Motor neuron (in vitro differentiated cells): ENCODE measurements at regions not wholly inside any gene's neighbourhood (a gene's known extent, or its start where the extent isn't known, plus 50 kb on each side); places are given as distances from the start of the nearest gene placed in this dataset.

Experiments
- ATAC-seq, 8 experiments: fragments of 200-7000 bp; cut with Tn5 transposase; replicated peaks in 6 of 8; 2 replicates each; pipeline ENCODE4 v1.8.0; 2021; ENCODE audit warnings: mild to moderate bottlenecking in 8 of 8, moderate library complexity in 8 of 8
- H3K27ac ChIP-seq, 2 donors: fragments of 250-450 bp; sonication (Bioruptor Pico); 2 replicates each; pipeline ENCODE4 v1.9.0; 2021; ENCODE audit warnings: antibody characterized with exemption in 2 of 2, mild to moderate bottlenecking in 2 of 2, moderate library complexity in 1 of 2
- H3K4me1 ChIP-seq, 2 donors: fragments of 250-450 bp; sonication (Bioruptor Pico); replicated peaks in 1 of 2; 2 replicates each; pipeline ENCODE4 v1.6.1; 2021; ENCODE audit warnings: antibody characterized with exemption in 2 of 2, mild to moderate bottlenecking in 2 of 2, moderate library complexity in 1 of 2
- H3K4me3 ChIP-seq, 5 donors: fragments of 250-450 bp; sonication (Bioruptor Pico); 2 replicates each; pipeline ENCODE4 v1.9.0; 2021; ENCODE audit warnings: antibody characterized with exemption in 5 of 5, mild to moderate bottlenecking in 5 of 5, moderate library complexity in 4 of 5
- WGBS, 10 experiments: fragments of 450-650 bp; shearing (Covaris generic); methylation state at CpG; one replicate each; pipeline ENCODE4 v1.0.0; 2022; 5-methylcytosine and 5-hydroxymethylcytosine counted together
- in situ Hi-C, 9 experiments: fragments of 400-800 bp; cut with MboI; loops; one replicate each; pipeline ENCODE4 v1.15.0; 2021; ENCODE audit warnings: low sequenced_read_pairs in 9 of 9, low pct_unique_long_range_greater_than_20kb in 2 of 9; ENCODE audit not compliant: unreplicated experiment in 9 of 9

GRCh38 chr11:79600711-79601110, 159.9 kb upstream of the TENM4 start:
- H3K4me3 ChIP-seq = no peak overlapping the region
- peak in 1 of 8 experiments; percentile 56 for ATAC-seq
- no peak overlapping the region for H3K27ac ChIP-seq
- in situ Hi-C loops = no loop called here
- 0 to 86% (median 55%) methylated on average over 1 to 11 of the region's 12 CpGs; no CpG with 5 or more reads in 4 of the 10 experiments for WGBS, 10 experiments
- no peaks in the 10 kb centered on the region for H3K4me1 ChIP-seq

DNA sequence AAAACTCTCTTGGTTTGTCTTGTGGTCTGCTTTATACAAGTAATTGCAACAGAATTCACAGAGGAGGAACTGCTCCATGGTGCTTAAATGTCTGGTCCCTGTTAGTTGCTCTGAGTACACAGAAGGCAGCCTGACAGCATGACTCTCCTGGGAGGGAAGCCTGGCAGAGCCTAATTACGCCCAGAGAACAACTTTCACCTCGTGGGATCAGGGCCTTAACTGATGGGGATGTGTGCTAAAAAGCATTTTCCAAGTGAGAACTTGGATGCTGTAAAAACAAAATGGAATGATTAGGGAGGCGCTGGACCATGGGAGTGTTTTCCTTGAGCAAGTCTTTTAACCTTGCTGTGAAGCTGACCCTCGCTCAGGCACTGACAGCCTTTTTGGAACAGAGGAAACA, 154.0 kb upstream of the TENM4 start:
- Histone ChIP-seq H3K27ac (no peak overlapping the region), H3K4me1 (no peaks in the 10 kb centered on the region), H3K4me3 (no peak overlapping the region)
- in situ Hi-C loops = no loop called here
- WGBS, 10 experiments = 0 to 100% (median 40%) methylated on average over 1 to 4 of the region's 4 CpGs; no CpG with 5 or more reads in 2 of the 10 experiments
- ATAC-seq = no peak

DNA sequence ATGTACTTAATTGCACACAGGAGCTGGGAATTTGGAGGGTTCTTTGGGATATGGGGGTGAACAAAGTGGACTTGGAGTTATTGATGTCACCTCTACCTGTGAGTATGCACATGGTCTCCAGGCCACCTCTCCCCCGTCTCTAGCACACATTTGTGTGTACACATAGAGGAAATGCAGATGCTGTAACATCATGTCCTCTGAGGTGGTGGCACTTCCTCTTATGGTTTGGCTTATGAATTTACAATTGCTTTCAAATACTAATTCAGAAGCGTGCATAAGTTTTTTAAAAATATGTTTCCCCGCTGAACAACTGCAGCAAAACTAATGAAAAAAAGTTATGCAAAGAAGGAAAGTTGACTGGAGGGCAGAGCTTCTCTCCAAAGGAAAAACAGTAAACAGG, 152.0 kb upstream of the TENM4 start:
- Histone ChIP-seq H3K4me3 (no peak overlapping the region), H3K4me1 (no peaks in the 10 kb centered on the region), H3K27ac (no peak overlapping the region)
- no peak for ATAC-seq
- in situ Hi-C loops = no loop called here
- 0 to 100% (median 83%) methylated on average over 1 to 3 of the region's 3 CpGs; no CpG with 5 or more reads in 3 of the 10 experiments for WGBS, 10 experiments

DNA sequence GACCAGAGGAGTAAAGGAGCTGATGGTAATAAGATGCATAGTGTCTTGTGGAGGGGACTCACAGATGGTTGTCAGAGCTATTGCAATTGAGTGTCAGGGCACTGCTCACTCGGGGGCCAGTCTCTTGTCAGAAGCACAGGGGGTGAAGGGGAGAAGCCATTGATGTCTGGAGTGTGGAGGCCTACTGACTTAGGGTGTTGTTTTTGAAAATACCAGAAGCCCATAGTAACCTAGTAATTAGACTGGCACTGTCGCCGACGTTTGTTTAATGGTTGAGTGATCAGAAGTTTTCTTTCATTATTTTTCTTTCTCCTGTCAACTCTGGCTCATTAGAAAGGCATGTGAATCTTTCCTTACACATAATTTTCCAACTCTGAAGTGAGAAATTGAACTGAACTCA, 151.6 kb upstream of the TENM4 start:
- no peak overlapping the region for H3K27ac ChIP-seq
- H3K4me1 ChIP-seq = no peaks in the 10 kb centered on the region
- no peak overlapping the region for H3K4me3 ChIP-seq
- 0 to 60% (median 13%) methylated on average over 1 to 4 of the region's 4 CpGs; no CpG with 5 or more reads in 2 of the 10 experiments for WGBS, 10 experiments
- in situ Hi-C loops = no loop called here
- peak in 1 of 8 experiments; percentile 48 for ATAC-seq

DNA sequence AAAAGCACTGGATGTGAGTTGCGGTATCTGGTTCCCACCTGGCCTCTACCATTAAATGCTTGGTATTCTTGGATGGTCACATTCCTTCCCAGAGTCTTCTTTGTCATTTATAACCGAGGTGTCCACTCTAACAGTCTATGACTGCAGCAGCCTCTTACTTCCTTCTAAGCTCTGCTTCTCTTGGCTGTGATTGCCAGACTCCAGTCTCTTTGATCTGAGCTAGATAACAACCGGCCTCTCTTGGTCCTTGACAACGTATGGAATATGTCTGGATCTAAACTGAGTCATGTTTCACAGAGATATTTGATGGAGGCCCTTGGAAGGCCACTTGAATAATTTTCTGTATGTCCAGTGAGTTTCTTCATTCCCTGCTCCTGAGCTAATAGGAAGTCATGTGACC, 141.6 kb upstream of the TENM4 start:
- 13 to 90% (median 77%) methylated on average over 1 to 4 of the region's 4 CpGs; no CpG with 5 or more reads in 2 of the 10 experiments for WGBS, 10 experiments
- ATAC-seq = no peak
- in situ Hi-C loops = no loop called here
- no peaks in the 10 kb centered on the region for H3K4me1 ChIP-seq
- H3K4me3 ChIP-seq = no peak overlapping the region
- H3K27ac ChIP-seq = no peak overlapping the region

GRCh38 chr11:79579063-79579462, 138.2 kb upstream of the TENM4 start:
- in situ Hi-C loops = no loop called here
- 0 to 89% (median 0%) methylated on average over 2 of the region's 2 CpGs; no CpG with 5 or more reads in 3 of the 10 experiments for WGBS, 10 experiments
- H3K27ac ChIP-seq = no peak overlapping the region
- no peaks in the 10 kb centered on the region for H3K4me1 ChIP-seq
- no peak for ATAC-seq
- H3K4me3 ChIP-seq = no peak overlapping the region

GRCh38 chr11:79578116-79578515, 137.3 kb upstream of the TENM4 start:
- no peaks in the 10 kb centered on the region for H3K4me1 ChIP-seq
- in situ Hi-C loops = no loop called here
- H3K4me3 ChIP-seq = no peak overlapping the region
- H3K27ac ChIP-seq = no peak overlapping the region
- ATAC-seq = no peak
- WGBS, 10 experiments = 0 to 13% (median 0%) methylated on average over 1 to 4 of the region's 5 CpGs; no CpG with 5 or more reads in 7 of the 10 experiments

DNA sequence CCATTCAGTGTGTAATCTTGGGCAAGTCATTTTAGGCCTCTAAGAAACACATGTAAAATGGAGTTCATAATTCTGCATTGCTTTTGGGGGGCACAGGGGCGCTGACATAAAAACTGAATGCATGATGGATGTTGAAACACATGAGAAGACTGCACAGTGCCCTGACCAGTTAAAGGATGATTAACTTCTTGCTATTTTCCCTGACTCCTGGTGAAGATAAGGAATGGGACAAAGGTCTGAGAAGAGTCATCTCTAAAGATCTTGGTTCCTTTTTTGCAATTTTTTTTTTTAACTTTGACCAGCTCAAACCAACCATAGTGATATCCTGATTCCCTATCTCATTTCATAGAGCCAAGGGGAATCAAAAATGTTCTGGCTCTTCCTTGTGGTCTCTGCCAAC, 134.9 kb upstream of the TENM4 start:
- H3K4me1 ChIP-seq = no peaks in the 10 kb centered on the region
- no peak for ATAC-seq
- 0 to 100% (median 63%) methylated on average over 1 of the region's 1 CpG; no CpG with 5 or more reads in 2 of the 10 experiments for WGBS, 10 experiments
- H3K4me3 ChIP-seq = no peak overlapping the region
- no peak overlapping the region for H3K27ac ChIP-seq
- in situ Hi-C loops = no loop called here

DNA sequence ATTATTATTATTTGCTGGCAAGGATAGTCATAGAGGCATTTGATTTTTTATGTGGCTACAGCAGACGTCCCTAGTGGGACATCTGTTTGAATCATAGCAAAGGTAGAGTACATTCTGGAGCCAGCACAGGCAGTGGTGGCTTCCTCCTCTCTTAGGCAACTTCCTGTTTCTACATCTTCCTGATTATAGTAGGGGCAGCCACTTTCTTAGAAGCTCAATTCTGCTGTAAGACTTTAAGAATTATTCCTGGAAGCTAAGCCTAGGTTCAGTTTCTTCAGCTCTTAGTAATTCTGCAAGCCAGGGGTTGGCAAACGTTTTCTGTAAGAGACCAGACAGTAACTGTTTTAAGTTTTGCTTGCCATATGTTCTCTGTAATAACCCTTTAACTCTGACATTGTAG, 129.3 kb upstream of the TENM4 start:
- Histone ChIP-seq H3K27ac (no peak overlapping the region), H3K4me1 (no peaks in the 10 kb centered on the region), H3K4me3 (no peak overlapping the region)
- ATAC-seq = no peak
- in situ Hi-C loops = no loop called here
- WGBS, 10 experiments = 0 to 100% (median 30%) methylated on average over 1 to 2 of the region's 2 CpGs; no CpG with 5 or more reads in 4 of the 10 experiments

DNA sequence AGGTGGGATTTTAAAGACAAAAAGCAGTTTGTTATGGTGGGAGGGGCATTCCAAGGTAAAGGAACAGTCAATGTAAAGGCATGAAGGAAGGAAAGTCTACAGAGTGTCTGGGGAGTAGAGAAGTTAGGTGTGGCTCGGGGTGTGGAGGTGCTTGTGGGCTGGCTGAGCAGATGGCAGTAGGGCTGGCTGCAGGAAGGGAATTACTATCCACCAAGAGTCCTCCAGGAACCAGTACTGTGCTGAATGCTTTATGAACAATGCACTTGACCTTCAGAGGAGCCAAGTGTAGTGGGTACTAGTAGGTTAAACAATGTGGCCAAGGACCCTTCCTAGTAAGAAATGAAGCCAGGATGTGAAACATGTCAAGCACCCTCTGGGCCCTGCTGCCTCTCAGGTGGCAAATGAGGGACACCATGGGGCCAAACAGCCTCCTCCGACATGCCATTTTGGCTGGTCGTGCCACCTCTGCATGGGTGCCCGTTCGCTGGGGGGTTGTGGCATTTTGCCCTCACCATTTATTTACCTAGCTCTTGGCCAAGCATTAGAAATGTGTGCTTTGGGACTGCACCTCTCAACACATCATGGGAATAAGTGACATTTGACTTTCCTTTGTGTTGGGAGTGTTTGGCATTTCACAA, 123.6 kb upstream of the TENM4 start:
- peak in 1 of 8 experiments; percentile 87 for ATAC-seq
- in situ Hi-C loops = no loop called here
- no peak overlapping the region for H3K4me3 ChIP-seq
- H3K4me1 ChIP-seq = no peaks in the 10 kb centered on the region
- WGBS, 10 experiments = 0 to 100% (median 69%) methylated on average over 1 to 4 of the region's 5 CpGs; no CpG with 5 or more reads in 2 of the 10 experiments
- no peak overlapping the region for H3K27ac ChIP-seq

- Histone ChIP-seq H3K4me1 (no peaks in the 10 kb centered on the region), H3K27ac (no peak overlapping the region), H3K4me3 (no peak overlapping the region)
- in situ Hi-C loops = no loop called here
- ATAC-seq = no peak
Measured at GRCh38 chr11:79561496-79561895, 120.7 kb upstream of the TENM4 start.

DNA sequence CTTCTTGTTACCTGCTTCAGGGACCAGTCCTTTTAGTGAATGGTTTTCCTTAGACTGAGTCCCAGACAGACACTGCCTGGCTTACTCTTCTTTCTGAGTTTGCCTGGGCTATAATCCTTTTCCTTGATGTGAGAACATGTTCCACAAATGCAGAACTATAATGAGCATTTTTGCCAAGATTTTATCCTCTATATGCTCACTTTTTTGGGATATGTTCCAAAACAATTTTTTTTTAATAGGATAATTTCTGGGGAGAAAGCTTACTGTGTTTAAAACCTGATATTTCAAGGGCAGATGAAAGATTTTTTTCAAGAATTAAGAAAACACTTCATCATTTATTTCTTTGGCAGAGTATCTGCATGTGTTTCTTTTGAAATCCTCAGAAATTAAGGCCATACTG, 110.0 kb upstream of the TENM4 start:
- H3K4me3 ChIP-seq = no peak overlapping the region
- H3K27ac ChIP-seq = no peak overlapping the region
- no peak for ATAC-seq
- no peaks in the 10 kb centered on the region for H3K4me1 ChIP-seq
- in situ Hi-C loops = no loop called here

DNA sequence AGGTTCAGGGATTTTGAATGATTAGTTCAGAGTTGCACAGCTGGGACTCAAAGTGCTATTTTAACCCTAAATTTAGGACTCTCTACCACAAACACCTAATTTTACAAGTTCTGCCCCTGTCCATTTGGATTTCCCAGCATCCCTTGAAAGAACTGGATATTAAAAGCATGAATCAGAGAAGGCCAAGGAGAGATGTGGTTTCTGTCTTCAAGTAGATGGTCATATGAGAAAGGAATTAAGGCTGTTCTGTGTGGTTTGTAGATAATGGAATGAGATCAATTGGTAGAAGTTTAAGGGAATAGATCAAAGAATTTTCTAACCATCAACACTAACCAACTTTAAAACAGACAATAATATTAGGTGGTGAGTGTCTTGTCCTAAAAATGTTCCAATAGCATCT, 106.4 kb upstream of the TENM4 start:
- Histone ChIP-seq H3K4me3 (no peak overlapping the region), H3K4me1 (no peaks in the 10 kb centered on the region), H3K27ac (no peak overlapping the region)
- in situ Hi-C loops = no loop called here
- no peak for ATAC-seq

GRCh38 chr11:79546351-79546750, 105.5 kb upstream of the TENM4 start:
- 0 to 63% (median 53%) methylated on average over 1 to 8 of the region's 8 CpGs; no CpG with 5 or more reads in 1 of the 10 experiments for WGBS, 10 experiments
- peak in 3 of 8 experiments; percentile 30 to 52 (median 36) for ATAC-seq
- in situ Hi-C loops = no loop called here
- no peak overlapping the region for H3K4me3 ChIP-seq
- H3K4me1 ChIP-seq = no peaks in the 10 kb centered on the region
- no peak overlapping the region for H3K27ac ChIP-seq
